ENCODE measurements at regions not wholly inside any gene's neighbourhood (a gene's known extent, or its start where the extent isn't known, plus 50 kb on each side); places are given as distances from the start of the nearest gene placed in this dataset.

DNA sequence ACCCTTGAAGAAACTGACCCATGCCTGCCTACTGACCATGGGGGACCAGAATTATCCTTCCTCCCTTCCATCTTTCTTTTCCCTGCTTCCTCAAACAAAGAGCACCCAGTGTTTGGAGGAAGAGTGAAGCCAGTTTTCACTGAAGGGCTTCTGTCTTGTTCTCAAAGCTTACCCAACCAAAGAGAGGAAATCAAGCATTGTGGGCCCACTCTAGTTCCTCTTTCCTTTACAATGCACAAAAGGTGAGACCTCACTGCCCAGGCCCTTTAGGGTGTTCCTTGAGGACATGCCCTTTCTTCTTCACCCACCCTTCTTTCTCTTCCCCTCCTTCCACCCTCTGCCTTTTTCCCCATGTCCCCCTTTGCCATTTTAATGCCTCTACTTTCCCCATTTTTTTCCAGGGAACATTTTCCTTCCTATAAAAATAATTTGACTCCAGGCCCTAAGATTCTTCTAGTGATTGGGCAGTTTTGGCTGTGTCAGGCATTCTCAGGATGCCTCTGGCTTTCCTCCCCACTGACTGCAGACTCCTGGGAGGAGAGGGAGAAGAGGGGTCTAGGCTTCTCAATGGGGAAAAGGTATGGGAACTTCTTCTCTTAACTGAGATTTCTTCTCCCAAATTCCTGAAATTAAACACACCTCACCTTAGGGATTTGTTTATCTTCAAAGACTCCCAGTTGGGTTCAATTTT is 126.6 kb upstream of the RMDN2 start:
- Mint-ChIP-seq H3K9me3 (no peaks in the 10 kb centered on the region), H3K27ac (no peak overlapping the region), H3K27me3 (ENCODE audit: insufficient read depth) (peaks cover 12% of the 10 kb centered on the region), H3K4me1 (peaks cover 61% of the 10 kb centered on the region), H3K4me3 (no peak overlapping the region), H3K36me3 (ENCODE audit: low read depth) (no peaks in the 10 kb centered on the region)
- no peaks in the 10 kb centered on the region for H3K9me3 ChIP-seq (ENCODE audit: control insufficient read depth, low read length)
- no peak for DNase-seq
- no peaks in the 10 kb centered on the region for H3K36me3 ChIP-seq (ENCODE audit: control insufficient read depth, insufficient read depth, low read length)
- no peaks in the 10 kb centered on the region for H3K27me3 ChIP-seq (ENCODE audit: control insufficient read depth, insufficient read depth, low read length, poor library complexity, severe bottlenecking)
- no peak for TF ChIP-seq CTCF (conservative IDR thresholded peaks at IDR 0.05)
- H3K4me3 ChIP-seq (ENCODE audit: low read length), result no peak overlapping the region
- no peak overlapping the region for H3K27ac ChIP-seq (ENCODE audit: low read depth, low read length)
- peaks cover 43% of the 10 kb centered on the region for H3K4me1 ChIP-seq (ENCODE audit: control insufficient read depth, insufficient read depth, low read length)
- no peak overlapping the region for H3K9ac ChIP-seq (ENCODE audit: extremely low read depth, low read length, poor library complexity, severe bottlenecking)

- no peak for TF ChIP-seq CTCF (conservative IDR thresholded peaks at IDR 0.05)
- H3K4me3 Mint-ChIP-seq, result no peak overlapping the region
- H3K27ac ChIP-seq (ENCODE audit: low read depth, low read length), result no peak overlapping the region
- no peak for DNase-seq
- no peak overlapping the region for H3K4me3 ChIP-seq (ENCODE audit: low read length)
- no peaks in the 10 kb centered on the region for H3K36me3 Mint-ChIP-seq (ENCODE audit: low read depth)
- no peak overlapping the region for H3K9ac ChIP-seq (ENCODE audit: extremely low read depth, low read length, poor library complexity, severe bottlenecking)
- H3K9me3 Mint-ChIP-seq, result peaks cover 4% of the 10 kb centered on the region
- 90 to 97% methylated on average over 2 of the region's 2 CpGs for WGBS, 2 experiments (ENCODE audit: insufficient coverage in 1 of 2, insufficient read length in 1 of 2)
- no peaks in the 10 kb centered on the region for H3K36me3 ChIP-seq (ENCODE audit: control insufficient read depth, insufficient read depth, low read length)
- H3K27me3 ChIP-seq (ENCODE audit: control insufficient read depth, insufficient read depth, low read length, poor library complexity, severe bottlenecking), result no peaks in the 10 kb centered on the region
- peaks cover 39% of the 10 kb centered on the region for H3K4me1 ChIP-seq (ENCODE audit: control insufficient read depth, insufficient read depth, low read length)
- H3K27ac Mint-ChIP-seq, result no peak overlapping the region
- H3K4me1 Mint-ChIP-seq, result peaks cover 47% of the 10 kb centered on the region
- no peaks in the 10 kb centered on the region for H3K9me3 ChIP-seq (ENCODE audit: control insufficient read depth, low read length)
- H3K27me3 Mint-ChIP-seq (ENCODE audit: insufficient read depth), result peaks cover 12% of the 10 kb centered on the region
These were observed 124.8 kb upstream of the RMDN2 start for GRCh38 chr2:37800176-37800858.

DNA sequence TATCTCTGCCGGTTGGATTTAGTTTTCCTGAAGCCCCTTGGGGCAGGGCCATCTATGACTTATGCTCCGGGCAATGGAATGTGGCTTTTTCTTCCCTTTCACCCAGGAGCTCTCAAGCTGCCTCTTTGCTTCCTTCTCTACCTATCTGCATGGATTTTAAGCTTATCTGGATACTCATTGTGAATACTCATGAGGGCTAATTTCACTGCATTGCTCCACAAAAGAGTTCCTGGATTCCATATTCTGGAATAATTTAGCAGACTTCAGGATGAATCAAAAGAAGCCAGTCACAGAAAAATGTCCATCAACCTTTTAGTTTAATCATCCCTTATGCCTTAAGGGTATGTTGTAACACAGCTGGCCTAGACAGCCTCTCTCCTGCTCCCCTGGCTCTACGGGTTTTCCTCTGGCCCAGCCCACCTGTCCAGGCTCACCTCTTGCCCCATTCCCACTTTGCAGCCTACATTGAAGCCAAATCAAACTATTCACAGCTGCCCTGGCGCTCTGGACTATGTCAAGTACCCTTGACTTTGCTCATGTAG is 122.8 kb upstream of the RMDN2 start:
- no peak overlapping the region for H3K4me3 ChIP-seq (ENCODE audit: low read length)
- peaks cover 19% of the 10 kb centered on the region for H3K27me3 Mint-ChIP-seq (ENCODE audit: insufficient read depth)
- peaks cover 13% of the 10 kb centered on the region for H3K9me3 Mint-ChIP-seq
- no peak for TF ChIP-seq CTCF (conservative IDR thresholded peaks at IDR 0.05)
- no peak overlapping the region for H3K4me3 Mint-ChIP-seq
- no peak for DNase-seq
- no peak overlapping the region for H3K27ac ChIP-seq (ENCODE audit: low read depth, low read length)
- no peaks in the 10 kb centered on the region for H3K27me3 ChIP-seq (ENCODE audit: control insufficient read depth, insufficient read depth, low read length, poor library complexity, severe bottlenecking)
- no peak overlapping the region for H3K9ac ChIP-seq (ENCODE audit: extremely low read depth, low read length, poor library complexity, severe bottlenecking)
- no peaks in the 10 kb centered on the region for H3K36me3 ChIP-seq (ENCODE audit: control insufficient read depth, insufficient read depth, low read length)
- H3K9me3 ChIP-seq (ENCODE audit: control insufficient read depth, low read length), result peaks cover 8% of the 10 kb centered on the region
- WGBS, 2 experiments (ENCODE audit: insufficient coverage in 1 of 2, insufficient read length in 1 of 2), result 78 to 90% methylated on average over 4 of the region's 4 CpGs
- peaks cover 29% of the 10 kb centered on the region for H3K4me1 Mint-ChIP-seq
- H3K27ac Mint-ChIP-seq, result no peak overlapping the region
- no peaks in the 10 kb centered on the region for H3K36me3 Mint-ChIP-seq (ENCODE audit: low read depth)
- peaks cover 23% of the 10 kb centered on the region for H3K4me1 ChIP-seq (ENCODE audit: control insufficient read depth, insufficient read depth, low read length)

All from endodermal cell (in vitro differentiated cells).